ENCODE measurements at regions not wholly inside any gene's neighbourhood (a gene's known extent, or its start where the extent isn't known, plus 50 kb on each side); places are given as distances from the start of the nearest gene placed in this dataset.

DNA sequence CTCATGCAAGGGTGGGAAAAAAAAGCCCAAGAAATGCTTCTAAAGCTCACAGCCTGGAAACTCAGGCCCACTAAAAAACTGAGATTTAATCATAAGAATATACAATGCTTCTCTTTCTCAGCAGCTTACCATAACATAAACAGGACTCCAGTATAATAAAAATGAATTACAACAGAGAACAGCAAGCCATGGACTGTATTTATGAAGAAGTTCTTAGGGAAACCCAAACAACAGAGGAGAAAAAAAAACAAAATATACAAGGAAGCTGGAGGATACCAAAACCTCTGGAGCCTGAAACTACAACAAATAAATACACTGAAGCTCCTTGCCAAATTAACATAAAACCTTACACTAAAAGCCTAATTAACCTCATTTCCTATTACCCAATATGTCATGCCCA lies 187.8 kb downstream of the RDH14 start:
- no peak for TF ChIP-seq ELF4 (IDR thresholded peaks at IDR 0.05)
- TF ChIP-seq BHLHE40 (IDR thresholded peaks at IDR 0.05; ENCODE audit: borderline replicate concordance) = no peak
- TF ChIP-seq FOXM1 (IDR thresholded peaks at IDR 0.05; ENCODE audit: borderline replicate concordance) = no peak
- TF ChIP-seq SUZ12 (IDR thresholded peaks at IDR 0.05) = no peak
